ENCODE measurements at regions not wholly inside any gene's neighbourhood (a gene's known extent, or its start where the extent isn't known, plus 50 kb on each side); places are given as distances from the start of the nearest gene placed in this dataset.

DNA sequence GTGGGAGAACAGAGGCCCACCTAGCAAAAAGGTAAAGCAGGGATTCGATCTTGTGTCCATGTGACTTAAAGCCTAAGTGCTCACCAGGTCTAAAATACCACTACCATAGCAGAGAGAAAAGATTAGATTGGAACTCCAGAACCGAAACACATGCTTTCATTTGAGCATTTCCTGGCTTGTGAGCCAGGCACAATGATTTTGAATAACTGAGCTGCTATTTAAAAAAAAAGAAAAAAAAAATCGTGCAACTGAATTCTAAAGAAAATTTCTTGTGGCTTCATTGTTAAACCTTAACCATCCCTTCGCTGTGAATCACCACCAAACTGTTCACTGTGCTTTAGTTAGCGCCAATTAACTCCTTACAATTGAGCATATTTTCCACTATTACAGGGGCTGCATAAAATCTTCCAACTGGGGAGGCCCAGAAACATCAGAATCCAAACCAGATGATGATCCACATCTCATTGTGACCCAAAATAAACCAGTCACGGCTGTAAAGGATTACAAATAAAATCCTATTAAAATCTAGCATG is 366.4 kb upstream of the ERCC4 start:
- DNase-seq, result no peak

DNA sequence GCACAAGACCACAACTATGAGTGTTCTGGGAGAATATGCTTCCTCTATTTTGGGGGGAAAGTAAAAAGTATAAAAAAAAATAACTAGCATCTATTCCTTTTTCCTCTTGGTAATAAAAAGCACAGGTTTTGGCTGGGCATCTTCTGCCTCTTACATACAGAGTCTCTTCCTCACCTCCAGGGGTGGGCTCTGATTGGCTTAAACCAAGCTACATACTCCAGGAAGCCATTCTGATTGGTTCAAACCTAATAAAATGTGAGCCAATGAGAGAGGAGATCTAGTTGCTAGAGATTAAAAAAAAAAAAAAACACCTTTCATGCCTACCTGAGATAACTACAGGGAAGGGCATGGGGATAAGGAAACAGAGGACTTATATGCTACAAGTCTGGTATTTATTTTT is 365.9 kb upstream of the ERCC4 start:
- DNase-seq, result no peak

DNA sequence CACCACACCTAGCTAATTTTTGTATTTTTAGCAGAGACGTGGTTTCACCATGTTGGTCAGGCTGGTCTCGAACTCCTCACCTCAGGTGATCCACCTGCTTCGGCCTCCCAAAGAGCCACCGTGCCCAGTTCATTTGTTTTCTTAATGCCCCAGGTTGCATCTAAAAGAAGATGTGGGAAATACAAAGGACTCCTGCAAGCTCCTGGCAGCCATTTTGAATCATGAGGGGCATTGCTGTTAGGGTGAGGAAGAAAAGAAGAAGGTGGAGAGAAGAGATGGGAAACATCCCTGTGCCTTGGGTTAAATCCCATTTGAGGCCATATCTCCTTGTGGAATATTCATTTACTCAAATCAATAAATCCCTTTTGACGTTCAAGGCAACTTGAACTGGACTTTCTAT is 365.3 kb upstream of the ERCC4 start:
- DNase-seq, result no peak

DNA sequence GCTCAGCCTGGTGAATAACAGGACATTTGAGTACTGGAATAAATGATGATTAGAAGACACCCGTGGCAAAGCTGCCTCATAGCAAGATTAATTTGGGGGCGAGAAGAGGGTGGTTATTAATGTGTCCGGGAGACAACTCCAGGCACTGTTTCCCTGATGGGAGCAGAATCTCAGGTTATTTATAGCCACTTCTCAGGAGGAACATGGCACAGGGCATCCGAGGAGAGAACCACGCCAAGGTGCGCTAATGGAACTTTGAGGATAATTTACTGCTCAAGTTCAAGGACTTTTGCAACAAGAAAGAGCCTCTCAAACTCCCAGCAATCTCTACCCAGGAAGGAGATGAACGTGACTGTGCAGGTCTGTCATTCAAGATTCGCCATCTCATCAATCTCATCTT is 362.5 kb upstream of the ERCC4 start:
- DNase-seq, result no peak

DNA sequence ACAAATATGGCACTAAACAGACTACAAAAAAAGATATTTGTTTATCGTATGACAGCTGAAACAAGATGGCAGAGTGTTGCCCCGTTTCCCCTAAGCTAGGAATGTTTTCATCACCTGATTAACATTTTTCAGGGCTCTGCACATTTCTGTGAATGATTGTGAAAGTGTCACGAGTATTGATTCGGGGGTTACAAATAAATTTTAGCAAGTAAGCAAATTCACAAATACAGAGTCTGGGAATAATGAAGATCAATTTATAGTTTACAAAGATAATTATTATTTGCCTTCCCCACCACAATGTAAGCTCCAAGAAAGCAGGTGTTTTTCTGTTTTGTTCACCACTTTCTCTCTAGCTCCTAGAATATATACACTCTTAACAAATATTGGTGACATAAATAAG is 361.2 kb upstream of the ERCC4 start:
- DNase-seq, result no peak

DNA sequence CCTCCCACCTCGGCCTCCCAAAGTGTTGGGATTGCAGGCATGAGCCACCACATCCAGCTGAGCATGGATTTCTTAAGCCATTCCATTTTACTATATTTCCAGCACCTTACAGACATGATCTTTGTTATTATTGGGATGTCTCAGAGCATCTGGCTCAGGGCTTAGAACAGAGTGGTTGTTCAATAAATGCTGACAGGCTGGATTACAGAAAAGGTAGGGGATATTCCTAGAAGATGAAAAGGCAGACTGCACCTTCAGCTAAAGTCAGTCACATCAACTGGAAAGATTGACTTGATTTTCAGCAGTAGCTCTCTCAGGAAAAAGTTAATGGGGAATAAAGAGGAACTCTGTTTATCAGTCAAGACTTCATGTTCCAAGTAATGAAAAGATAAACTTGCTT is 360.3 kb upstream of the ERCC4 start:
- DNase-seq, result no peak

DNA sequence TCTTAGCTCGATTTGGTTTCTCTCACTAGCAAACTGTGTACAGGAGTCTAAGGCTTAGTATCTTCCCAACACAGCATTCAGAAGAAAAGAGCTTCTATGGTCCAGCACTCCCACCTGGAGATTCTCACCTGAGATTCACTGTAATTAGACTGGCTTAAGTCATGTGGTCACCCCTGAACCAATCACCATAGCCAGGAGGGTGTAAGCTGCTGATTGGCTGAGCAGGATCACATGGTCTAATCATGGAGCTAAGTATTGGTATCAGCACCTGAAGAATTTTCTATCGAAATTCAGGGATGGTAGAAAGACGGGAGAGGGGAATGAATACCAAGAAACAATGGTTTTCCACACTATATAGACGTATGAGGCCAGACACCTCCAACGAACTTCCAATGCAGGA is 359.8 kb upstream of the ERCC4 start:
- DNase-seq, result no peak

DNA sequence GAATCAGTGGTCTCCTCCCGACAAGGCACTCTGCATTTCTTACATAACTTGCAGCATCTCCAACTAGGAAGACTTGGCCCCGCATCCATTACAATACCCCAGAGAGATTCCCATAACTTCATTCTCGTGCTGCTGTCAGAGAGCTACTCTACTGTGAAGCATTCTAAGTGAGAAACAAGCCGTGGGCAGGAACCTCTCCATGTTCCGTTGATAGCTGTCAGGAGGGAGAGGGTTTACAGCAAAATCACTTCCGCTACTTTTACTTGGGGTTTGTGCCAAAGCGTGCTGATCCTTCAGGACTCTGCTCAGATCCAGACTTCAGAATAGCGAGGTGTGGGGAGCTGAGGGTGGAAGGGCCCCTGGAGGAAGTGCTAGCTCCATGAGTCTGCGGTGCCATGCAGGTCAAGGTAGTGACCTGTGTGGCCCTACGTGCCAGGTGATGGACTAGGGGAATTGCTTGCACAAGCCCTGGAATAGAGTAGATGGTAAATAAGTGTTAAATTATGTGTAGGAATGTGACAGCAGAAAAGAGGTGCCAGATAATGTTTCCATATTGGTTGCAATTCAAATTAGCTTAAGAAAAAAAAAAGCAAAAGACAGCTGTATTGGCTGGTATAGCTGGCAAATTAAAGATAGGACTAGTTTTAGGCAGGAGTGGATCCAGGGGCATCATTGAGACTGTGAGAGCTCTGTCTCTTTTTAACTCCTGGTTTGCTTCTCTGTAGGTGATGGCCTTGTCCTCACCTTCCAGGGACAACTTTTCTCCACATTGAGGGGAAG is 358.5 kb upstream of the ERCC4 start:
- DNase-seq, result no peak

DNA sequence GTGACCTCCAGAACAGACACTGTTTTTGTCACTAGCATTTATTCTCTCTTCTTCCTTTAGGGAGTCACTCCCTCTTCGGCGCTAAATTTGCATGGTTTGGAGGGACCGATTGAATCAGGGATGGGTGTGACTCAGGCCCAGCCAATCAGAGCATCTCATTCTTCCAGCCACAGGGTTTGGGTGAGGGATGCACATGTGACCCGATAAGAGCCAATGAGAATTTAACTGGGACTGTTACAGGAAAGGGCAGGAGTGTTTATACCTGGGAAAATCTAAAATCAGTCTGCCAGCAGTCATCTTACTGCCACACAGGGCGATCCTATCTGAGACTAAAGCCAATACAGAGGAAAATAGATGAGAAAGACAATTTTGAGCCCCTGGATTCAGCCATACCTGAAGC is 351.2 kb upstream of the ERCC4 start:
- no peak for DNase-seq

DNA sequence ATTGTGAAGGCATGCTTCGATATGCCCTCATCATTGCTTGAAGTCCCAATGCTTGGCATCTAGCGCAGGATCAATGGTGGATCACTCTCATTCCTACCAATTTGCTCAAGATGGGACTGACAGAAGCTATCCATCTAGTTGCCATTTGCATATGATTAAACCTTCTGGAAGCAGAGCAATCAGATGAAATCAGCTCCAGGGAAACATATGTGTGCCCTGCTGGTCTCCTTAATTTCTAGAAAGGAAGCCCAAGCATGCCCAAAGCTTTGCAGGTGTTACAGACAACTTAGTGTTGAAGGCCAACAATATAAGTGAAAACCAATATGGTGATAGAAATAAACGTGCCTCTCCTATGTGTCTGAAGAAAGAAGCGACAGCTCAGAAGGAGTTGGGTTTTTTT is 350.0 kb upstream of the ERCC4 start:
- no peak for DNase-seq

DNA sequence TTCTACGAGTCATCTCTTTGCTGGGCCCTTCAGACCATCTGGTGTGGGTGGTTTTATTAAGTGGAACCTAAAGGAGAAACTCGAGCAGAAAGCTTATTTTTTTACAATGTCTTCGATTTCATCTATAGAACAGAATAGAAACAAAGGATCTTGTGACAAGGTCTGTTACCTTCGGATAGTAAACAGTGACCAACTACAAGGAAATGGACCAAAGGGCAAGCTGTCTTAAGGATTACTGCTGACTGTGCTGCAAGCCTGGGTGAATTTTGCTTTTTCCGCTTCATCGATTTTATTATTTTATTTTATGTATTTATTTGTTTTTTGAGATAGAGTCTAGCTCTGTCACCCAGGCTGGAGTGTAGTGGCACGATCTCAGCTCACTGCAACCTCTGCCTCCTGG is 348.9 kb upstream of the ERCC4 start:
- no peak for DNase-seq

DNA sequence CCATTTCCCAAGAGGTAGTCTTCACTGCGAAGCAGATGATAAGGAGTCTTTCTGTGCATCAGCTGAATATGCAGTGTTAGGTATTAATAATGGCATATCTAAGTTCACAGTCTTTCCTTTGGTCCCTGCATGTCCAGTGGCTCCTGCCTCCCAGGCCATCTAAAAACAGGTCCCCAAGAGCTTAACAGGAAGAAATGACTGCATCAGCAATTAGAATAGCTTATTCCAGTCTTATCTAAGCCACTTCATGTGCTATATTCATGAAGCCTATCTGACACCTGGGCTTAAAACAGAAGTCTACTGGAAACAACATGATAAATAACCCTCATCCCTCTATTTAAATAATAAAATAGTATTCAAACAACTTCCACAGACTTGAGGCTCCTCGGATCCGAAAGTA is 346.1 kb upstream of the ERCC4 start:
- DNase-seq, result no peak

DNA sequence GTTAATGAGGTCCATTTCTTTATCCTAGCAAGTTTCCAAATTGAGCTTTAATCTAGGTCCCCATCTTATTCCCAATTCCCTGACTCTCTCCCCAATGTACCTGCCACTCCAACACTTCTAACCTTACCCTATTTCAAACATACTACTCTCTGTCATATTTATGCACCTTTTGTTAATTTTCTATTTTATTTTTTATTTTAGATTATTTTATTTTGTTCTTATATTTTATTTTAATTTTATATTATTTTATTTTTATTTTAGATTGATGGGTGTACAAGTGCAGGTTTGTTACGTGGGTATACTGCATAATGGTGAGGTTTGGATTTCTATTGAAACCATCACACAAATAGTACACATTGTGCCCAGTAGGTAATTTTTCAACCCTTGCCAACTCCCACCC is 333.9 kb upstream of the ERCC4 start:
- DNase-seq, result no peak

DNA sequence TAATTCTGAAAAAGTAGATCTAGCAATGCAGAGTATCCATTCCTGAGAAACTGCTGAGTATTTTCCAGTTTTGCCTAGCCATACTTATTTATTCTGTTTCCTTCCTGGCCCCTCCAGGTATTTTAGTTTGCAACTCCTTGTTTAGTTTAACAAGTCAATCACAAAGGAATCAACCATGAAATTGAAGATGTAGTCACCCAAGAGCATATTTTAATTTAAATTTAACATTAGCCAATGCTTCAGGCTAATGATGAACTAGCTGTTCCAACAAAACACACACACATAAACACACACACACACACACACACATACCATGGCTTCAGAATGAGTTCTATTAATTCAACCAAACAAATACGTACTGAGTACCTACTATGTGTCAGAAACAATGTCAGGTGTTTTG is 332.8 kb upstream of the ERCC4 start:
- DNase-seq, result no peak

DNA sequence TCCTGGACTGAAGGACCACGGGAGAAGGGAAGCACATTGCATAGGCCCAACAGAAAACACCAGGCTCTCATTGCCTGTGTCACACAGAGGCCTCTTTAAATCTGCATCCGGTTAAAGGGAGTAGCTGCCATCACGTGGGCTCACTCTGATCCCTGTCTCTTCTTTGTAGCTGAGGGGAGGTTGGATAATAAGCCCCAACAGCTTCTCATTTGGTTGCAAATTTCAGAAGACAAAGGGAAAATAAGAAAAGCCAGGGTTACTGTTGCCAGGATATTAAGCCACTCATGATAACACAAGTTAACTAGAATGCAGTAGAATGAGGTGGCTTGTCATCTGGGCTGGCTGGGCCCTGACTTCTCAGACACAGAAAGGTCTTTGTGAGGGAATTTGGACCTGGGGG is 325.1 kb upstream of the ERCC4 start:
- DNase-seq, result no peak

DNA sequence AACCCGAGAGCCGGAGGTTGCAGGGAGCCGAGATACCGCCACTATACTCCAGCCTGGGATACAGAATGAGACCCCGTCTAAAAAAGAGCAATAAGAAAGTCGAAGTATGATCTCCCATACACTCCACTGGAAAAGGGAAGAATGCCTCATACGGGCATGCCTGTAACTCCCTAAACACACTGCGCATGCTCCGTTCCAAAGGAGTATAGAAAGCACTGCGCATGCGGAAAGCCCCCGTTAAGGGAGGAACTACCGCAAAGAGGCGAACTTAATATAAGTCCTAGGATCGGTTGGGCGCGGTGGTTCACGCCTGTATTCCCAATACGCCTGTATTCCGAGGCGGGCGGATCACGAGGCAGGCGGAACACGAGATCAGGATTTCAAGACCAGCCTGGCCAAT is 313.1 kb upstream of the ERCC4 start:
- no peak for DNase-seq

DNA sequence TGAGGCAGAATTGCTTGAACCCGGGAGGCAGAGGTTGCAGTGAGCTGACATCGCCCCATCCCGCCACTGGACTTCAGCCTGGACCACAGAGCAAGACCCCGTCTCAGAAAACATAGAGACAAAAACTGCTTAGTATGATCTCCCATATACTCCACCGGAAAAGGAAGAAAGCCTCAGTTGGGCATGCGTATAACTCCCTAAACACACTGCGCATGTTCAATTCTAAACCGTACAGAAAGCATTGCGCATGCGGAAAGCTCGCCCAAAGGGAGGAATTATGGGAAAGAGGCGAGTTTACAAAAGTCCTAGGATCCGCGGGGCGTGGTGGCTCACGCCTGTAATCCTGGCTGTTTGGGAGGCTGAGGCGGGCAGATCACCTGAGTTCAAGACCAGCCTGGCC is 312.7 kb upstream of the ERCC4 start:
- DNase-seq, result no peak

DNA sequence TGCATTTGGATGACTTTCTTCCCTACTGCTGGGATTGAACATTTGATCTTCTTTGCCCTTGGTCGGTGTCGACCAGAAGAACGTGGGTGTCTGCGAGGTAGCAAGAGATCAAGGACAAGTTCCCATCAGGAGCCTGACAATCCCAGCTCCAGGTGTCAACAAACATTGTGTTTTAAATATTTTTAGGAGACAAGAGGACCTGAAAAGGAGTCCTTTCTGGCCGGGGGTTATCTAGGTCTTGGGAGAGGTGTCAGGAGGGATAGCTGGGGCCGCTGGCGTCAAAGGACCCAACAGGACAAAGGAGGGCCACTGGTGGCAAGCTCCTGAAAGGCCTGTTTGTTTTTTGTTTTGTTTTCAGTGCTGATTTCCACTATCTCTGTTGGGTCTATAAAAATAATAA is 308.4 kb upstream of the ERCC4 start:
- no peak for DNase-seq

DNA sequence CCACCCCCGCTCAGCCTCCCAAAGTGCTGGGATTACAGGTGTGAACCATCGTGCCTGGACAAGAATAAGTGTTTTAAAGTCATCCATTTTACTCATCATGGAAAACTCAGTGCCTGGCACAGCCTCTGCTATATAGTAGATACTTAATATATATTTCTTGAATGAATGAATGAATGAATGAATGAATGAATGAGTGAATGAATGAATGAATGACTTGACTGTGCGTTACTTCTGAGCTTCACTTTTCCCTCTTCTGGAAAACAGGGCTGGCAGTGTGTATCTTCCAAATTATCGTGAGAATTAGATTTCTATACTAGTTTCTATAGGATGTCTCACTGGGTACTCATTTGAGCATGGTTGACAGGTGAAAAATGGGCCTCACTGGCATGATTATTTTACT is 307.3 kb upstream of the ERCC4 start:
- DNase-seq, result no peak

DNA sequence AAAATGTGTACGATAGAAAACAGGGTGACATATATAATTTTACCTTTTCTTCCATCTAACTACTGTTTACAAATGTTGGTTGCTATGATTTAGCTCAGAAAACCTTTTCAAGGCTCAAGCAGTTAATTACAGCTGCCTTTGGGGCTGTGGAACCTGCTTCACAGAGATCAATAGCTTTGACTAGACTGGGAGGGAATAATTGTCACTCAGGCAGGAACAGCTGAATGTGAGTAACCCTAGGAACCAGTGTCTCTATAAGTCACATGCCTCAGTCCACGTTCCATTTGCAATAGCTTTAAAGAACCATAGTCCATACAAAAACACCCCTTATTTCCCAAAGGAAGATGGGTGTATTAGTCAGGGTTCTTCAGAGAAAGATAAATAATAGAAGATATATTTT is 306.8 kb upstream of the ERCC4 start:
- no peak for DNase-seq

DNA sequence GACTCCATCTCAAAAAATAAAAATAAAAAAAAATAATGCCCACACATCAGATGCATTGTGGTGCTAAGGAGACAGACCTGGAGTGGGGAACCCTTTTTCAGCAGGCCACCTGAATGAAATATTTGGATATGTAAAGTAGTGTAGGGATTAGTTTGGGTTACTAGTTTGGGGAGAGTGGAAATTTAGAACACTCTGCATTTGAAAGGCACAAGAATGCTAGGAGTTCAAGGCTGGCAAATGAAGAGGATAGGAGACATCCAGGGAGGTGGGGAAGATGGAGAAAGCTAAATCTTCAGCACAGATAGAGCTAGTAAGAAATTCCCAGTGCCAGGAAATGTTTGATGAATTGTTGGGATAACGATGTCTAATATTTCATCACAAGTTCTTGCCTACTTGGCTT is 298.3 kb upstream of the ERCC4 start:
- no peak for DNase-seq

DNA sequence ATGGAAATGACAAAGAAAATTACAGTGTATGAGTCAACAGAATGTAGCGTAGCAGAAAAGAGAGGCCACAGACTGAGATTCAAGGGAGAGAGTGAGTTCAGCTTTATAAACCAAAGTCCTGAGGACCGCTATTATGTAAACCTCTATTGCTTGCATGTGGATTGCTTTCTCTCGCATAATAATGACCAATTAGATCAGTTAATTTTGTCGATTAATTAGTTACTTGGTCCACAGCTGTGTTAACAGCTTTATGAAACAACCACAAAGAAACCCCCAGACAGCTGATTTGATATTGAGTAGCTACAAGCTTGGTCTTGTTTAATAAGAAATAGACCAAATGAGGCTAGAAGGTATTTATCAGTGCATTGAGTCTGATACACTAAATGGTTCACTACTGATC is 291.8 kb upstream of the ERCC4 start:
- DNase-seq, result no peak

DNA sequence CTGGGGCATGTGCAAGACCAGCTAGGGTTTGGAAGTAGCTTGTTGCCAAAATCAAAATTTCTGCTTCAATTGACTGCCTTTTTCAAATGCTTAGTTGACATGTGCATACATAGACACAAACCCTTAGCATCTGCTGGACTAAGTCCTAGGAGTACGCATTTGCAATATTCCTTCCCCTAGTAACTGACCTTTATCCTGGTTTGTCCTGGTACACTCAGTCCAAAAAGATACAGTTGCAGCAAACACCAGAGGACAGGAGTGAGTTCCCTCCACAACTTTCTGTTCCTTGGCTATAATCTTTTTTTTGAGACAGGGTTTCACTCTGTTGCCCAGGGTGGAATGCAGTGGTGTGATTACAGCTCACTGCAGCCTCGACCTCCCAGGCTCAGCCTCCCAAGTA is 290.2 kb upstream of the ERCC4 start:
- no peak for DNase-seq

DNA sequence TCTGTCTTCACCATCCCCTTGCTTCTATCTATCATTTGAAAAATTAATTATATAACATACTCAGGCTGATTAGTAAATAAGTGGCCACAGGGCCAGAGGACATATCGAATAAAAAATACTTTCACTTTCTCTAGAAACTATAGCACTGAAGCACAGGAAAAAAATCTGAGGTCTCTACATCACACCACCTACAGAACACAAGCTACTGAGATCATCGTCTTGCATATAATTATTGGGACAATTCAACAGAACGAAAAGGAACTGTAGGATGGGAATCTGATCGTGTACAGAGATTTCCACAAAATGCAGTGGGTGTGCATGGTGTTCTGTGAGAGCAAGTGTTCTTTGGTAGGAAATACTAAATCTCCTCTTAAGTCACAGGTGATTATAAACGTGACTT is 289.6 kb upstream of the ERCC4 start:
- no peak for DNase-seq

DNA sequence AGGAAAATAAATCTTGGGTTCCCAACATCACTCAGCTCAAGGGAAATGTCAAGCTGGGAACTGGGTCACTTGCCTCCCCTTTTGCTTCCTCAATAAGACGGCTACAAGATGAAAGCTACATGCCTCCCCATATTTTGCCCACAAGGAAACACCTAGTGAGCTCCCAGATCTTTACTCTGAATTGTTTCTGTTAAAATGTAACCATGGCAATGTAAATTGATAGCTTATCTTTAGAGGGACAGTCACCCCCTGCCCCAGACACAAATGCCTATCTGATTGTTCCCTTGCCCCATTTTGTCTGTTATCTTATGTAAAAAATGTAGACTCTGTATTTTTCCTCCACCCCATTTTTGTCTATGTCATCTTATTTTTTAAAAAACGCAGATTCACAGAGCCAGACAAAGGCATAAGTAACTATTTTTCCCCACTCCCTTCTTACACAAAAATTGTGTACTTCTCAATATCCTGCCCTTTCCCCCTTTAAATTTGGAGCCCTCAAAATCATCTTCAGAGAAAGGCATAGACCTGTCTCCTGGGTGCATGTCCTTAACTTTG is 288.7 kb upstream of the ERCC4 start:
- no peak for DNase-seq
